GM21515 (cell line): ENCODE measurements at regions not wholly inside any gene's neighbourhood (a gene's known extent, or its start where the extent isn't known, plus 50 kb on each side); places are given as distances from the start of the nearest gene placed in this dataset.
"Not testable (repeated sequence)": the region's sequence is repeated elsewhere in the genome, so short reads cannot be mapped to it uniquely, and the experiment has no call there.

Source experiments
- ATAC-seq: cut with Tn5 transposase; IDR thresholded peaks from one replicate; pipeline ENCODE4 v1.9.1; 2021; ENCODE audit not compliant: unreplicated experiment

DNA sequence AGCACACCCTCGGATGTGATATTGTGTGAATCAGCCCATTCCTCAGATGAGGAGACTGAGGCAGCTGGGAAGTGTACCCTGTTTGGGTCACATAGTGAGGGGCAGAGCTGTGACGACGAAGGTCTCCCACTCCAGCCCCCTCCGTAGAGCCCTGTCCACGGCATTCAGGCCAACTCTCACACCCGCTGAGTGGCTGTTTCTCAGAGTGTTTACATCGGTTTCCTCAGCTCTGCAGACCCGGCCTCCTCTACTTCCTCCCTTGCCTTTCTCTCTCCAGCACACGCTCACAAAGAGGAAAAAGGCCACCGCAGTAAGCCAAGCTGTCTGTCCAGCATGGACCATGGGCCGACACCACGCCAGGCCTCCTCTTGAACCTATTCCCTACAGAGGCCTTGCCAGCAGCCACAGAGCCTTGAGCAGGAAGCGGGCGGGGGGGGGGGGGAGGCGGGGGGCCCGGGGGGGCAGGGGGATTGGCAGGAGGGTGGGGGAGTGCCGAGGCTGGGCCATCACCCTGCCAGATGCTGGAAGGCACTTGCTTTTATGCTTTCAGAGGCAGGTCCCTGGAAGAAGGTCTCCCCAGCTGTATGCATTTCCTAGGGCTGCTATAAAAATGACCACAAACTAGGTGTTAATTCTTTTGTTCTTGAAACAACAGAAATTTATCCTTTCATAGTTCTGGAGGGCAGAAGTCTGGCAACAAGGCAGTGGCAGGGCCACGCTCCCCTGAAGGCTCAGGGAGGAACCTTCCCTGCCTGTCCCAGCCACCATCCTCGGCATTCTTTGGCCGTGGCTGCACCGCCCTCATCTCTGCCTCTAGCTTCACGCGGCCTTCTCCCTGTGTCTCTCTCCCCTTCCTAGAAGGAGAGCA is 178.4 kb downstream of the PSMG1 start:
- ATAC-seq: no peak

- ATAC-seq: no peak
These were observed 179.1 kb downstream of the PSMG1 start for GRCh38 chr21:39003982-39004633.

- ATAC-seq: no peak
These were observed 181.9 kb downstream of the PSMG1 start for GRCh38 chr21:39001341-39001740.

DNA sequence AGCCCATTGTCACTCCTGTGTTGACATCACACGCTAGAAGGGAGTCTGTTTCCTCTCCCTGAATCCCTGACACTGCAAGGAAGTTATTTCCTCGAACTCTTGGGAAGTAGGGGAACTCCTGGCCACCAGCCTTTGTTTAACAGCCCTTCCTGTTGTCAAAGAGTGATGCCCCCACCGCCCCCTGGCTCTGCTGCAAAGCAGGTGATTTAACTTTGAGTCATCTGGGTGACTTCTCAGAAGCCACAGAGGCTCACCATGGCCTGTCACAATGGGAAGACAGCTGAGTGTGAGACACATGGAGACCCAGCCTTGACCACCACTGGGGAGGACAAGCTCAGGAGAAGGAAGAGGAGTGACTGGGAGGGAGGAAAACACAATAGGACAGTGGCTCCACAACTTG is 182.8 kb downstream of the PSMG1 start:
- ATAC-seq: no peak

- no peak for ATAC-seq
These were observed 184.1 kb downstream of the PSMG1 start for GRCh38 chr21:38999161-38999560.

GRCh38 chr21:38998281-38998680 is 185.0 kb downstream of the PSMG1 start:
- not testable (repeated sequence) for ATAC-seq

GRCh38 chr21:38997843-38998175 is 185.4 kb downstream of the PSMG1 start:
- not testable (repeated sequence) for ATAC-seq

DNA sequence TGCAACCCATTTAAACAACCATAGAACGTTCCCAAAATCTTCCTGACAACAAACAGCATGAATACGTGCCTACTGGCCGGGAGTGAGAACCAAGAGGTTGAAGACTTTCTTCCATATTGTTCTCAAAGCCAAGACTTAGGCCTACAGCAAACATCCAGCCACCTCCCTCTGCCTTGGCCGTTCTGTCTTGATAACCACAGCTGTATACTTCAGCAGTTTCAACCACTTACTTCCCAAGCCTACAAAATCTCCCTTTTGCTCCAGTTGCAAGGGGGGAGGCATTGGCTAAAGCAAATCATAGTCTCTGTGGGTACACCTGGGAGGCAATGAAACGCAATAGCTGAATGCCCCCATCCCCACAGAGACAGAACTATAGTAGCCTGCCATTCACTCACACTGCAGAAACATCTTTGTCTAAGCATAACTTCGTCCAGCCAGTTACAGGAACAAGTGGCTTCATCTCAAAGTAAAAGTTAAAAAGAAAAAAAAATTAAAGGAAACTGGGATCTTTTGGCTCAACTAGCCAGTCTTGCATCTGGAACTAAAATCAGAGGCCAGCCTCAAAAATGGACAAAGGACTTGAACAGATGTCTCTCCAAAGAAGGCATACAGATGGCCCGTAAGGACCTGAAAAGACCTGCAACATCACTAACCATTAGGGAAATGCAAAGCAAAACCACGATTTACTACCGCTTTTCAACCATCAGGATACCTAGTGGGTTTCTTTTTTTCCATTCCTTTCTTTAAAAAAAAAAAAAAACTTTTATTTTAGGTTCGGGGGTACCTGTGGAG is 186.0 kb downstream of the PSMG1 start:
- ATAC-seq: no peak

- no peak for ATAC-seq
These were observed 186.9 kb downstream of the PSMG1 start for GRCh38 chr21:38996355-38996754.

DNA sequence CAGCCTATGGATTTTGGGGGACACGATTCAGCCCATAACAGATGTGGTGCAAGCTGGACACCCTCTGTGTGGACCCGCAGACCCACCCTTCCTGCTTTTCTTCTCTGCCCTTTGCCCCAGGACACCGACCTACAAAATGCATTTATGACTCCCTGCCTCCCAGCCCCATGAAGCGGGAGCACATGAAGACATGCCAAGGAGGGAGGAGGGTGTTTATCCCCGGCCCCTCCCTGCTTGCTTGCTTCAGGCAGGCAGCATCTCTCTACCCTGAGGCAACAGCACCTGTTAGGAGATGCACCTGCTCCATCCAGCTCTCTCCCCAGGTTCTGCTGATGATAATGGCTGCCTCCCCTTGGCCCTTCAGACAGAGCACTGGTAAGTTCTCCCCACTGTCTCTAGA is 187.5 kb downstream of the PSMG1 start:
- ATAC-seq: no peak

GRCh38 chr21:38995071-38995669 is 188.1 kb downstream of the PSMG1 start:
- ATAC-seq: no peak

DNA sequence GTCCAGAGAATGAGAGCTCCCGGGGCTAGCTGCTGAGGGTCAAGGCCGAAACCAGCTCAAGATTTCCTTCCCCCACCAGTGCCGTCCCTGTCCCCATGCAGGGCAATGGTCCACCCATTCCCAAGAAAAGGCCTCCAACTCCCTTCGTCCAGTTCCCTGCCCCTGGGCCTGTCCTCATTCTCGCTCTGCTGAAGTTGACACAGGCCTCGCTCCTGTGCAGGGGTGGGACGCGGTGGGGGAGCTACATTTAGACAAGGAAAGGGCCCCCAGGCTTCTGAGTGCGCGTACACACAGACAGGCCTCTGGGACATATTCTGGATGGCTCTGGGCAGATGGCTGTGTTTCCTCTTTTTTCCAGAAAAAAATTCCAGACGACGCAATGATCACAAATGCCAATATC is 188.3 kb downstream of the ETS2 start:
- no peak for ATAC-seq

- ATAC-seq: no peak
These were observed 187.8 kb downstream of the ETS2 start for GRCh38 chr21:38993561-38993960.

DNA sequence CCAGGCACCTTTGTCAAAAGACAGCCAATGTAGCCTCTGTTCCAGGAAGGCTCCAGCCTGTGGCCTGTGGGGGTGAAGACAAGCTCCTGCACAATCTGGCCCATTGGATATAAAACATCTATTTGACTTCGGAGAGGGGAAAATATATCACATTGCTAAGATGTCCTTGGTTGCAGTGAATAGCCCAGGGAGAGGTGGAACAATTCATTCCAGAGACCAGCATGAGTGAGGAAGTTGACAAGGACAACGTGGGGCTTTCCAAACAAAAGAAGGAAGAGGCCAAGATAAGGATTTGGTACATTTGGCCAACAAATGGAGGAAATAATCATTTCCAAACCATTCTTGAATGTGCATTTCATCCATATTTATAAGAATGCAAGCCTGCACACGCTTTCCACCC is 187.0 kb downstream of the ETS2 start:
- ATAC-seq: no peak

- ATAC-seq: no peak
These were observed 184.7 kb downstream of the ETS2 start for GRCh38 chr21:38990424-38990794.

DNA sequence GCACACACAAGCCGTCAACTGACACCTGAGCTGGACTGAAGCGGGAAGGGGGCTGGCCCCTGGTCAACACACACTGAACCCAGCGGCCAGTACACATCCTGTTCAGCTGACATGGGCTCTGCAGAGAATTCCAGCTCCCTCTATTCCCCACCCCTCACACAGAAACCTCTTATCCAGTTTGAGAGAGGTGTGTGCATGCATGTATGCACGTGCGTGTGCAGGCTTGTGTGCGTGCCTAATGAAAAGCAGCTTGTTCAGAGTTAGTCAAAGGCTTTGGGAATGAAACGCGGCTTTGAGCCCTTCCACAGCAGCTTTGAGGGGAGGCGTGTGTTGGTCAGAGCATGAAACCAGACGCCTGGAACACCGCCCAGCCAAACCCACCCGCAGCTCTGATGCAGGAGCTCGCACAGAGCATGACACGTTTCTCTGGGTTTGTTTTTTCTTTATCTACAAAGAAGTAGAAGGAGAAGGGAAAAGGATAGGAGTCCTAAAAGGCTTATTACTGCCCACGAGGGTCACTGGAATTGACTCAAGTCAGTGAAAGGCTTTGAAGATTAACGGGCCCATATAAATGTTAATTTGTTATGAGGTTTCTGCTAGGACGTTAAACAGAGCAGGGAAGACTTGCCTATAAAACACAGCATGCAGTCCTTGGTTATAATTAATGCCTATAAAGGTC is 184.2 kb downstream of the ETS2 start:
- ATAC-seq: no peak

DNA sequence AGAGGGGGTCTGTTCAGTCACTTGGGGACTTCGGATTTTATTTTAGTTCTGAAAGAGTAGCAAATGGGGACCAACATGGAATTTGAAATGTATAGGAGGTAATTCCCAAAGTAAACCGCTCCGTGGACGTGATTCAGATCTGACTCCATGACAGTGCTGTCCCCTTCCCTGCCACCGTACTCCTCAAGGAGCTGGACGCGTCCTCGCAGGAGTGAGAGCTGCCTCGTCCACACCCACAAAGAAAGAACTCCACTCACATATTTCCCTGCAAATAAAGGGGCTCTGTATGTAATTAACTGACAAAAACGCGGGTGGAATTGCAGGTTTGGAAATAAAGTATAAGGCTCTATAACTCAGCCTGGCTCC is 183.6 kb downstream of the ETS2 start:
- ATAC-seq: no peak

- ATAC-seq: no peak
These were observed 183.0 kb downstream of the ETS2 start for GRCh38 chr21:38988509-38989378.

DNA sequence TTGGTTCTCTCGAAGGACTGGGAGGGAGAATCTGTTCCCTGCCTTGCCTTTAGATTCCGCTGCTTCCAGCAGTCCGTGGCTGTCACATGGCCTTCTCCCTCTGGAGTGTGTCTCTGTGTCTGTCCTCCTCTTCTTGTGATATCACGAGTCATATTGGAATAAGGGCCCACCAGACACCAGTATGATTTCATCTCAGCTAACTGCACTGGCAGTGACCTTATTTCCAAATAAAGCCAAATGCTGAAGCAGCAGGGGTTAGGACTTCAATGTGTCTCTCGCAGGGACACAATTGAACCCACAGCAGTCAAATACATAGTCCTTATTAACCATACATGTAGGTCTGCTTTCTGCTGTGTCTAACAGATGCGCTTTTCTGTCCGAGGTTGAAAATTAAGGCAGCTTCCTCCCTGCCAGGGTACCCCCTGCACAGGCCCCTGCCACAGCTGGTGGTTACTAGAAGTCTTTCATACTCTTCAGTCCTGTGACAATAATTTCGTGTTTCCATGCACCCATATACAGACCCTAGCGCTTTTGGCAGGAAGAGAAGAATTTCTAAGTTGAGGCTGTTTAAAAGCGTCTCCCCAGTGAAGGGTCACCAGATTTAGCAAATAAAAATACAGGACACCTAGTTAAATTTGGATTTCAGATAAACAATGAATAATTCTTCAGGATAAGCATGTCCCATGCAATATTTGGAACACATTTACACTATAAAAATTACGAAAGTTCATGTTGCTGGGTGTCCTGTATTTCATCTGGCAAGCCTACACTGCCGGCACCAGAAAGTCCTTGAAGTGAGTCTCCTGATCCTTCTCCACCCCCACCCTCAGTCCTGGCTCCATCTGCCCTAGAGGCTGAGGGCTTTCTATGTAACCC is 182.1 kb downstream of the ETS2 start:
- no peak for ATAC-seq
